Neuronal stem cell (in vitro differentiated cells): ENCODE measurements at regions not wholly inside any gene's neighbourhood (a gene's known extent, or its start where the extent isn't known, plus 50 kb on each side); places are given as distances from the start of the nearest gene placed in this dataset.

Experiments
- DNase-seq: peaks from one replicate; pipeline ENCODE4 v3.0.0-alpha.2; 2013; ENCODE audit warnings: low spot score
- H2AFZ ChIP-seq: one replicate; pipeline ENCODE4 v1.6.1; 2013; ENCODE audit warnings: mild to moderate bottlenecking, low read length, inconsistent platforms
- H2AK5ac ChIP-seq: 2 replicates; pipeline ENCODE4 v1.6.1; 2013; ENCODE audit warnings: low read depth, mild to moderate bottlenecking, inconsistent platforms, low read length, moderate library complexity, mixed read lengths
- H2BK120ac ChIP-seq: 2 replicates; pipeline ENCODE4 v1.6.1; 2013; ENCODE audit warnings: low read depth, mild to moderate bottlenecking, inconsistent platforms, low read length, moderate library complexity, mixed read lengths
- H2BK12ac ChIP-seq: one replicate; pipeline ENCODE4 v1.6.1; 2013; ENCODE audit warnings: low read length, inconsistent platforms
- H2BK15ac ChIP-seq: 2 replicates; pipeline ENCODE4 v1.6.1; 2013; ENCODE audit warnings: mild to moderate bottlenecking, low read length, inconsistent platforms, mixed read lengths
- H2BK5ac ChIP-seq: one replicate; pipeline ENCODE4 v1.6.1; 2013; ENCODE audit warnings: inconsistent platforms, mild to moderate bottlenecking, low read length, moderate library complexity
- H3K14ac ChIP-seq: one replicate; pipeline ENCODE4 v1.6.1; 2013; ENCODE audit warnings: low read length, inconsistent platforms
- H3K18ac ChIP-seq: 2 replicates; pipeline ENCODE4 v1.6.1; 2013; ENCODE audit warnings: low read length, inconsistent platforms
- H3K23ac ChIP-seq: 2 replicates; pipeline ENCODE4 v1.6.1; 2013; ENCODE audit warnings: low read depth, mild to moderate bottlenecking, mixed read lengths, low read length, inconsistent platforms; ENCODE audit not compliant: poor library complexity
- H3K27ac ChIP-seq: replicated peaks from 3 replicates; pipeline ENCODE4 v1.5.1; 2013; ENCODE audit warnings: low read length, inconsistent platforms
- H3K27me3 ChIP-seq, 3 experiments: 2 replicates each; pipeline ENCODE4 v1.6.1; 2013; ENCODE audit warnings: low read length in 3 of 3, mild to moderate bottlenecking in 2 of 3, inconsistent platforms in 1 of 3, low read depth in 1 of 3, mixed read lengths in 1 of 3, moderate library complexity in 1 of 3; ENCODE audit not compliant: control insufficient read depth in 3 of 3, insufficient read depth in 3 of 3
- H3K36me3 ChIP-seq, 2 donors: replicated peaks in 1 of 2; 2 replicates each; pipeline ENCODE4 v1.6.1; 2013; ENCODE audit warnings: low read length in 2 of 2; ENCODE audit not compliant: control insufficient read depth in 2 of 2, insufficient read depth in 2 of 2
- H3K4ac ChIP-seq: 2 replicates; pipeline ENCODE4 v1.6.1; 2013; ENCODE audit warnings: inconsistent platforms, mild to moderate bottlenecking, low read length, moderate library complexity
- H3K4me1 ChIP-seq, 2 donors: 1 replicate in 1 of 2; 2 replicates in 1 of 2; pipeline ENCODE4 v1.6.1; 2013; ENCODE audit warnings: low read length in 2 of 2, low read depth in 1 of 2; ENCODE audit not compliant: control insufficient read depth in 2 of 2, insufficient read depth in 1 of 2
- H3K4me2 ChIP-seq: one replicate; pipeline ENCODE4 v1.6.1; 2013; ENCODE audit warnings: mild to moderate bottlenecking, low read length, inconsistent platforms; ENCODE audit not compliant: insufficient read depth, poor library complexity, severe bottlenecking
- H3K4me3 ChIP-seq, 2 donors: 2 replicates each; pipeline ENCODE4 v1.5.1; 2013; ENCODE audit warnings: low read length in 2 of 2, mild to moderate bottlenecking in 2 of 2, inconsistent platforms in 1 of 2, moderate library complexity in 1 of 2
- H3K79me1 ChIP-seq: one replicate; pipeline ENCODE4 v1.6.1; 2013; ENCODE audit warnings: low read depth, mild to moderate bottlenecking, inconsistent platforms, low read length, moderate library complexity
- H3K9ac ChIP-seq: one replicate; pipeline ENCODE4 v1.6.1; 2013; ENCODE audit warnings: mild to moderate bottlenecking, low read depth, low read length, inconsistent platforms; ENCODE audit not compliant: poor library complexity
- H3K9me3 ChIP-seq, 2 donors: replicated peaks in 1 of 2; 2 replicates each; pipeline versions ENCODE3 to v1.6.1; 2013; ENCODE audit warnings: low read length in 2 of 2, mild to moderate bottlenecking in 2 of 2, inconsistent platforms in 1 of 2, low read depth in 1 of 2, mixed read lengths in 1 of 2, moderate library complexity in 1 of 2; ENCODE audit not compliant: control insufficient read depth in 2 of 2, insufficient read depth in 1 of 2
- H4K8ac ChIP-seq: one replicate; pipeline ENCODE4 v1.6.1; 2013; ENCODE audit warnings: low read depth, mild to moderate bottlenecking, inconsistent platforms, low read length, moderate library complexity
- H4K91ac ChIP-seq: one replicate; pipeline ENCODE4 v1.6.1; 2013; ENCODE audit warnings: low read length, low read depth, mild to moderate bottlenecking, inconsistent platforms; ENCODE audit not compliant: poor library complexity
- WGBS, 2 donors: extraction: QIAGEN DNeasy Blood & Tissue Kit; methylation state at CpG; one replicate each; pipeline ENCODE4 v1.1.7; 2013; ENCODE audit warnings: missing lambda C conversion rate in 2 of 2, mixed read lengths in 1 of 2; ENCODE audit not compliant: insufficient read length in 2 of 2, insufficient replicate concordance in 1 of 2; ENCODE audit errors: extremely low coverage in 2 of 2; 5-methylcytosine and 5-hydroxymethylcytosine counted together

- H3K4me2 ChIP-seq: no peak overlapping the region
- H2BK120ac ChIP-seq: no peak overlapping the region
- no peak overlapping the region for H4K8ac ChIP-seq
- H3K4me3 ChIP-seq: no peak overlapping the region
- no CpG with 5 or more reads among the region's 1 CpG for WGBS, 2 donors
- no peak overlapping the region for H3K27ac ChIP-seq
- no peak overlapping the region for H3K9ac ChIP-seq
- H3K27me3 ChIP-seq: no peaks in the 10 kb centered on the region
- no peak overlapping the region for H3K4ac ChIP-seq
- no peak overlapping the region for H2AK5ac ChIP-seq
- H2BK15ac ChIP-seq: no peak overlapping the region
- no peaks in the 10 kb centered on the region for H3K4me1 ChIP-seq
- H3K14ac ChIP-seq: no peak overlapping the region
- no peaks in the 10 kb centered on the region for H3K79me1 ChIP-seq
- H2BK12ac ChIP-seq: no peak overlapping the region
- no peak for DNase-seq
- H2BK5ac ChIP-seq: no peak overlapping the region
- no peak overlapping the region for H3K18ac ChIP-seq
- no peak overlapping the region for H2AFZ ChIP-seq
- H3K36me3 ChIP-seq: no peaks in the 10 kb centered on the region
- no peak overlapping the region for H3K23ac ChIP-seq
- peaks cover 3 to 11% of the 10 kb centered on the region in 2 donors for H3K9me3 ChIP-seq
- no peak overlapping the region for H4K91ac ChIP-seq
These were observed 382.9 kb downstream of the OTOL1 start for GRCh38 chr3:161879470-161879869.

- Histone ChIP-seq H2BK120ac (no peak overlapping the region), H2AFZ (no peak overlapping the region), H3K9me3 (peaks cover 4 to 15% of the 10 kb centered on the region in 2 donors), H3K9ac (no peak overlapping the region), H2BK12ac (no peak overlapping the region), H3K79me1 (no peaks in the 10 kb centered on the region), H3K23ac (no peak overlapping the region), H3K4me3 (no peak overlapping the region), H3K27me3 (no peaks in the 10 kb centered on the region), H3K14ac (no peak overlapping the region), H2BK5ac (no peak overlapping the region), H2AK5ac (no peak overlapping the region), H2BK15ac (no peak overlapping the region), H4K91ac (no peak overlapping the region), H3K27ac (no peak overlapping the region), H4K8ac (no peak overlapping the region), H3K4me1 (no peaks in the 10 kb centered on the region), H3K4ac (no peak overlapping the region), H3K36me3 (no peaks in the 10 kb centered on the region), H3K18ac (no peak overlapping the region), H3K4me2 (no peak overlapping the region)
- 100% methylated on average over 1 of the region's 5 CpGs; no CpG with 5 or more reads in 1 of the 2 donors for WGBS, 2 donors
- DNase-seq: no peak
These were observed 388.2 kb downstream of the OTOL1 start for GRCh38 chr3:161884830-161885229.

GRCh38 chr3:161890147-161890625 is 393.6 kb downstream of the OTOL1 start:
- Histone ChIP-seq H3K23ac (no peak overlapping the region), H2AFZ (no peak overlapping the region), H4K91ac (no peak overlapping the region), H4K8ac (no peak overlapping the region), H3K14ac (no peak overlapping the region), H3K36me3 (no peaks in the 10 kb centered on the region), H3K27ac (no peak overlapping the region), H3K4me1 (no peaks in the 10 kb centered on the region), H2BK12ac (no peak overlapping the region), H3K18ac (no peak overlapping the region), H3K9me3 (peaks cover 4 to 5% of the 10 kb centered on the region in 2 donors), H2AK5ac (no peak overlapping the region), H3K4me3 (no peak overlapping the region), H2BK5ac (no peak overlapping the region), H3K4ac (no peak overlapping the region), H3K79me1 (no peaks in the 10 kb centered on the region), H2BK120ac (no peak overlapping the region), H3K4me2 (no peak overlapping the region), H3K27me3 (no peaks in the 10 kb centered on the region), H3K9ac (no peak overlapping the region), H2BK15ac (no peak overlapping the region)
- no CpG with 5 or more reads among the region's 2 CpGs for WGBS, 2 donors
- no peak for DNase-seq

- Histone ChIP-seq H3K4ac (no peak overlapping the region), H2BK12ac (no peak overlapping the region), H4K8ac (no peak overlapping the region), H2BK120ac (no peak overlapping the region), H2BK15ac (no peak overlapping the region), H3K27ac (no peak overlapping the region), H3K27me3 (no peaks in the 10 kb centered on the region), H3K9ac (no peak overlapping the region), H3K23ac (no peak overlapping the region), H2AFZ (no peak overlapping the region), H3K36me3 (no peaks in the 10 kb centered on the region), H3K4me3 (no peak overlapping the region), H3K4me2 (no peak overlapping the region), H2AK5ac (no peak overlapping the region), H2BK5ac (no peak overlapping the region), H3K9me3 (peaks cover 0 to 4% of the 10 kb centered on the region in 2 donors), H3K18ac (no peak overlapping the region), H3K79me1 (no peaks in the 10 kb centered on the region), H3K4me1 (no peaks in the 10 kb centered on the region), H3K14ac (no peak overlapping the region), H4K91ac (no peak overlapping the region)
- WGBS, 2 donors: no CpG with 5 or more reads among the region's 1 CpG
- no peak for DNase-seq
These were observed 397.4 kb downstream of the OTOL1 start for GRCh38 chr3:161893972-161894371.
